HepG2 (cell line): ENCODE measurements at regions not wholly inside any gene's neighbourhood (a gene's known extent, or its start where the extent isn't known, plus 50 kb on each side); places are given as distances from the start of the nearest gene placed in this dataset.

Source experiments
- AHDC1 ChIP-seq: sonication (generic); formaldehyde crosslinking; IDR thresholded peaks from 2 replicates; pipeline ENCODE4 v1.5.1; 2020; ENCODE audit warnings: mild to moderate bottlenecking, missing genetic modification reagents, borderline replicate concordance
- ATF4 ChIP-seq, 2 experiments: fragments of 450-650 bp in 1 of 2; sonication (generic) in 1 of 2; formaldehyde crosslinking; IDR thresholded peaks; 2 replicates each; pipeline versions ENCODE4 v1.5.0 to v1.8.0; 2020 to 2022; ENCODE audit warnings: mild to moderate bottlenecking in 1 of 2, missing genetic modification reagents in 1 of 2
- MYPOP ChIP-seq: sonication (generic); formaldehyde crosslinking; IDR thresholded peaks from 2 replicates; pipeline ENCODE4 v1.8.1; 2023; ENCODE audit warnings: mild to moderate bottlenecking, moderate library complexity, missing genetic modification reagents
- NCOA2 ChIP-seq: sonication (generic); formaldehyde crosslinking; IDR thresholded peaks from 2 replicates; pipeline ENCODE4 v1.8.0; 2022; ENCODE audit warnings: inconsistent platforms
- SYNCRIP ChIP-seq: fragments of 200-400 bp; formaldehyde crosslinking; IDR thresholded peaks from 2 replicates; pipeline ENCODE4 v1.6.1; 2018; ENCODE audit warnings: mild to moderate bottlenecking, low read depth, low read length; ENCODE audit not compliant: insufficient read depth
- ZNF7 ChIP-seq: IDR thresholded peaks from 2 replicates; pipeline ENCODE4 v1.6.1; 2016; ENCODE audit warnings: missing biosample characterization, missing genetic modification reagents
- TF ChIP-seq, protein P1 (sequence below): sonication (generic); formaldehyde crosslinking; IDR thresholded peaks from 2 replicates; pipeline ENCODE4 v1.8.1; 2023; ENCODE audit warnings: mild to moderate bottlenecking, inconsistent platforms, moderate library complexity, missing genetic modification reagents, borderline replicate concordance

DNA sequence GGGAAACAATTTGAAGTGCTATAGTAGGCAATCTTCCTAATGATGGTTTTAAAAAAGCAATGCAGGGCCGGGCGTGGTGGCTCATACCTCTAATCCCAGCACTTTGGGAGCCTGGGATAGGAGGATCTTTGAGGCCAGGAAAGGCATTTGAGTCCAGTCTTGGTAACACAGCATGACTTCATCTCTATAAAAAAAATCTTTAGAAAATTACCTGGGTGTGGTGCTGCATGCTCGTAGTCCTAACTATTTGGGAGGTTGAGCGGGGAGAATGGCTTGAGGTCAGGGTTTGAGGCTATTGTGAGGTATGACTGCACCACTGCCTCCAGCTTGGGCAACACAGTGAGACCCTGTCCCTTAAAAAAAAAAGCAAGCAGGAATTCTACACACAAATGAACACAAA lies 835.2 kb upstream of the AMELY start (continued):
- TF ChIP-seq, protein P1, sequence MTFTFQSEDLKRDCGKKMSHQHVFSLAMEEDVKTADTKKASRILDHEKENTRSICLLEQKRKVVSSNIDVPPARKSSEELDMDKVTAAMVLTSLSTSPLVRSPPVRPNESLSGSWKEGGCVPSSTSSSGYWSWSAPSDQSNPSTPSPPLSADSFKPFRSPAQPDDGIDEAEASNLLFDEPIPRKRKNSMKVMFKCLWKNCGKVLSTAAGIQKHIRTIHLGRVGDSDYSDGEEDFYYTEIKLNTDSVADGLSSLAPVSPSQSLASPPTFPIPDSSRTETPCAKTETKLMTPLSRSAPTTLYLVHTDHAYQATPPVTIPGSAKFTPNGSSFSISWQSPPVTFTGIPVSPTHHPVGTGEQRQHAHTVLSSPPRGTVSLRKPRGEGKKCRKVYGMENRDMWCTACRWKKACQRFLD (CRISPR knock-in tag), result no peak
- TF ChIP-seq ATF4 (CRISPR knock-in tag; IDR thresholded peaks at IDR 0.05), result no peak
- TF ChIP-seq NCOA2 (CRISPR knock-in tag), result no peak
- no peak for TF ChIP-seq AHDC1 (CRISPR knock-in tag)
- no peak for TF ChIP-seq ZNF7 (CRISPR knock-in tag)
- TF ChIP-seq MYPOP (CRISPR knock-in tag), result no peak
- TF ChIP-seq SYNCRIP, result no peak
